ENCODE measurements at regions not wholly inside any gene's neighbourhood (a gene's known extent, or its start where the extent isn't known, plus 50 kb on each side); places are given as distances from the start of the nearest gene placed in this dataset.

DNA sequence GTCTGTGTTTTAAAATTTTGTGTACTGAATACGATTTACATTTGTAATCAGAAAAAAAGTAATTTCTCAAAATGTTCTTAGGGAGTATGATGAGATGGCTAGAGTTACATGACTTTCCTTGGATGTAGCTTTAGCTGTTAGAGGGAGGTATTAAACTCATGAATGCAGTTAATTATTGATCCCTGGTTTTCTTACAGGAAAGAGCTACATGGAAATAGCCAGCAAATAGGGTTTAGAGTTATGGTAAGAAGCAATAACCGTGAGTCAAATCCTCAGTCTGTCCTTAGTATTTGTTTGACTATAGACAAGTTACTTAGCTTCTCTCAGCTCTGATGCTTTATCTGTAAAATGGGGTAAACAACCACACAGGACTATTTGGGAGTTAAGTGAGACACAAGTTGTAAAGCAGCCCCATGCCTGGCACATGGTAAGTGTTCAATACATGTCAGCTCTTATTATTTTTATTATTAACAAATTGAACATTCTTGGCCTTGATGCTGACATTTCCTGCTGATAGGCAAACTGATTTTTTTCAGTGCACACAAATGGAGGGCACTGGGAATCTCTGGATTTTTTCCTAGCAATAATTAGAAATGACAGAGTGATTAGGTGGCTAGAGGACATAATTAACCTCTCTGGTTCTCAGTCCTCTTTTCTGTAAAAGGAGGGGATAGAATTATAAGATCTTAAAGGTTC, 204.5 kb upstream of the PHYHIPL start:
- no peak for DNase-seq

GRCh38 chr10:58972576-58973234, 203.7 kb upstream of the PHYHIPL start:
- DNase-seq = no peak

DNA sequence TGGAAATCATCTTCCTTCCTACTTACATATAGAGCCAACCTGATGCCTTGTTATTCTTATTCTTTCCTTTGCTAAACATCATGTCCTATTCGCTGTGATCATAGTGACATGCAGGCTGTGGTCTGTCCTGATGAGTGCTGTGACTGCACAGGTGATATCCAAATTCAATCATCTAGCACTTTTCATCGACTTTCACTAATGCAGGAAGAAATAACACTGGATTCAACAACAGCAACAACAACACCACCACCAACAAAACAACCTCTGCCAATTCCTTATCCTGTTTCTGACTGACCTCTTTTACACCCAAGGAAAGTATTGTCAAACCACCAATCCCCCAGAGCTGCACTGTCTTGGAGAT, 203.2 kb upstream of the PHYHIPL start:
- DNase-seq = no peak

DNA sequence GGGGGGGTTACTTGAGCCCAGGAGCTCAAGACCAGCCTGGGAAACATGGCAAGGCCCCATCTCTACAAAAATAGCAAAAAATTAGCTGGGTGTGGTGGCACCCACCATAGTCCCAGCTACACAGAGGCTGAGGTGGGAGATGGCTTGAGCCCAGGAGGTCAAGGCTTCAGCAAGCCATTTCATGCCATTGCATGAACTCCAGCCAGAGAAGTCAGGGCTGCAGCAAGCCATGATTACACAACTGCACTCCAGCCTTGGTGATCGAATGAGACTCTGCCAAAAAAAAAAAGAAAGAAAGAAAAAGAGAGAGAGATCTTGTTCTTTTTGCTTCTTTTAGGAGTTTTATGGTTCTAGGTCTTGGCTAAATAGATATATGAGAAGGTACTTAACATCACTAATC, 200.2 kb upstream of the PHYHIPL start:
- DNase-seq = no peak

- DNase-seq = no peak
These were observed 196.7 kb upstream of the PHYHIPL start for GRCh38 chr10:58979711-58980110.

GRCh38 chr10:58980826-58981415, 195.5 kb upstream of the PHYHIPL start:
- no peak for DNase-seq

DNA sequence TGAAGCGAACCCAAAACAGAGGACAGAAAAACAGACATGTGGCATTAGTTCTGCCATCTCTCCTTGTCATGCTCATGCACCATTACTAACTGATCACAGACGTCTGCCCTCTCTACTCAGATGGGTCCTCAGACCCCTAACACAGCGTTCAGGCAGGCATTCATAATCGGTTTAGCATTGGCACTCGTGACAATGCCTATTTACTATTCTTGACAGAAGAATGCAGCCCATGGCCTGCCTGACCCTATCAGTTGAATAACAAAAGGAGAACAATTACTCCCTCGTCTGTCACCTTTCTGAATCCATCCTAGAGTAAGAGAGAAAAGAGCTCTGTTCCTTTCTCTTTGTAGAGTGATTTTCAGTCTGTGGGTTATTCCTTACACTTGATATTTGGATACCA, 194.6 kb upstream of the PHYHIPL start:
- DNase-seq = no peak

GRCh38 chr10:58982470-58983239, 193.8 kb upstream of the PHYHIPL start:
- DNase-seq = no peak

GRCh38 chr10:58985216-58985615, 191.2 kb upstream of the PHYHIPL start:
- no peak for DNase-seq

DNA sequence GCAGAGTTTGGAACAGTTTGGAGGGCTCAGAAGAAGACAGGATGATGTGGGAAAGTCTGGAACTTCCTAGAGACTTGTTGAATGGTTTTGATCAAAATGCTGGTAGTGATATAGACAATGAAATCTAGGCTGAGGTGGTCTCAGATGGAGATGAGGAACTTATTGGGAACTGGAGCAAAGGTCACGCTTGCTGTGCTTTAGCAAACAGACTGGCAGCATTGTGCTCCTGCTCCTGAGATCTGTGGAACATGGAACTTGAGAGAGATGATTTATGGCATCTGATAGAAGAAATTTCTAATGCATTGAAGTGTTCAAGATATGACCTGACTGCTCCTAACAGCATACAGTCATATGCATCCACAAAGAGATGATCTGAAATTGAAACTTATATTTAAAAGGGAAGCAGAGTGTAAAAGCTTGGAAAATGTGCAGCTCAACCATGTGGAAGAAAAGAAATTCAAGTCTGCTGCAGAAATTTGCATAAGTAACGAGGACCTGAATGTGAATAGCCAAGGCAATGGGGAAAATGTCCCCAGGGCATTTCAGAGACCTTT, 186.9 kb upstream of the PHYHIPL start:
- no peak for DNase-seq

- DNase-seq = no peak
These were observed 185.8 kb upstream of the PHYHIPL start for GRCh38 chr10:58990693-58991092.

GRCh38 chr10:58991856-58992255, 184.6 kb upstream of the PHYHIPL start:
- DNase-seq = no peak

GRCh38 chr10:58992830-58993460, 183.5 kb upstream of the PHYHIPL start:
- DNase-seq = no peak

GRCh38 chr10:58993480-58994221, 182.8 kb upstream of the PHYHIPL start:
- no peak for DNase-seq

DNA sequence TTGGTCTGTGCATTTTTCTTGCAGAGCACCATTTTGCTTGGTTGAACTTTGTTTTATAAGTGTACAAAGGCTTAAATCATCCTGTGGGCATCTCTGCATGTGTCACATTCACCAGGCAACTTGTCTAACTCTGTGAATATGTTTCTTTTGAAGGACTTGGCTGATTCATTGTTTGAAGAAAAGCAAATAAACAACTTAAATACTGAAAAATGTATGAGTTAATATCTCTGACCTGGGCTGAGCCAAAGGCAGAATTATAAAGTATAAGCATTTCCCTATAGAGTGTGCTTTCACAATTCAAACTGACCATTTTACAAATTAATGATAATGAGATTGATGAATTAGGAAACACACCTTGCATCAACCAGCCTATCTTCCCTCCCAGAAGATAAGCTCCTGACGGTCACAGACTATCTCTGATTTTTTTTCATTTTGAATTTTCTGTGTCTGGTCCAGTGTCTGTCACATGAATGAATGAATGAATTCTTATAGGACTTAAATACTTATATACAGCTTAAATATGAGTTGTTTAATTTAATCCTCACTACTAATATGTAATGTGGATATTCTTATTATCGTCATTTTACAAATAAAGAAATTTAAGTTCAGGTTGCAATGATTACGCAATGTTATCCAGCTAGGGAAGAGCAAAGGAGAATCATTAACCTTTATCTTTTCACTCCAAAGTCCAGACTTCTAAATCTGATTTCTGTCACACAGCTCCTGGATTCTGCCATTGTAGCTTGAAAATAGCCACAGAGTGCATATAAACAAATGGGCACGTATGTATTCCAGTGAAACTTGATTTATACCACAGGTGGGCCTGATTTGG, 182.0 kb upstream of the PHYHIPL start:
- DNase-seq = no peak

DNA sequence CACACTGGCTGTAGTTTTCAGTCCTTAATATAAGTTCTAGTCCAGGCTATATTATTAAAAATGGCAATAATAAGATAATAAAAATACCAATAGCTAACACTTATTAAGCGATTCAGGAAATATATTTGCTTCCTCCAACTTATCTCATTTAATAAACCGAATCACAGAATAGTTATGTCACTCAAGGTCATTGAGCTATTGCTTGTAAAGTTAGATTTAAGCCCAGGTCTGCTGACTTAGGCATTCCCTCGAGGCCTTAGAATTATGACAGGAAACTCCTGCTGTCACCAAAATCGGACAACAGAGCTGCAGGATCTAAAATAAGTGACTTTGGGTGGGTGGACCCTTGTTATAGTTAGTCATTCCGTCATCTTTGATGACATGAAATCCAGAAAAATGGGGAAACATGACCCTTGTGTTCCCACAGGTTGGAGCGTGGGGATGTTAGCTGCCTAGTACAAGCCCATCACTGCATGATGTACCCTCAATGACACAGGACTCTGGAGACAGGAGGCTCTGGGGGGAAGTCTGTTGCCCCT, 181.3 kb upstream of the PHYHIPL start:
- no peak for DNase-seq

GRCh38 chr10:58996063-58996462, 180.4 kb upstream of the PHYHIPL start:
- DNase-seq = no peak

DNA sequence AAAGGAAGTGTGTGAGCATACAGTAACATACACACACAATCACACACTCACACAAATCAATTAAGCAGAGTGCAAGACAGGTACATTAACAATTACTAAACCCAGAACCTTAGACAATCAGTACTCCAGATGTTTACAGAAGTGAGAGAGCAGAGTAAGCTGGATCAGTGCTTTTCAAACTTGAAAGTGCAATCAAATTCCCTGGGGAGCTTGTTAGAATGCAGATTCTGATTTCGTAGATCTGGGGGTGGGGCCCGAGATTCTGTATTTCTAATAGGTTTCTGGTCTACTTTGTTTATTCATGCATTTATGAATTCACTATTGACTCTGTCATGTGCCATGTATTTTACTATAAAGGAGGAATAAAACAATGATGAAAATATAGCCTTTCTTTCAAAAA, 179.6 kb upstream of the PHYHIPL start:
- no peak for DNase-seq

GRCh38 chr10:58998924-58999713, 177.3 kb upstream of the PHYHIPL start:
- DNase-seq = no peak

All from T1000 (cell line).